22Rv1 (cell line): ENCODE measurements at regions not wholly inside any gene's neighbourhood (a gene's known extent, or its start where the extent isn't known, plus 50 kb on each side); places are given as distances from the start of the nearest gene placed in this dataset.

ENCODE experiments used
- CTCF ChIP-seq: fragments of 450-650 bp; IDR thresholded peaks from 2 replicates; pipeline ENCODE4 v1.5.1; 2017; ENCODE audit warnings: mild to moderate bottlenecking
- ZFX ChIP-seq: fragments of 450-650 bp; IDR thresholded peaks from 2 replicates; pipeline ENCODE4 v1.6.1; 2017; ENCODE audit warnings: antibody characterized with exemption, borderline replicate concordance

GRCh38 chr10:129056734-129057689 is 410.0 kb upstream of the MGMT start:
- no peak for TF ChIP-seq CTCF
- no peak for TF ChIP-seq ZFX
